Astrocyte (in vitro differentiated cells and primary cell): ENCODE measurements at regions not wholly inside any gene's neighbourhood (a gene's known extent, or its start where the extent isn't known, plus 50 kb on each side); places are given as distances from the start of the nearest gene placed in this dataset.
A peak's percentile ranks its signal among the peaks of the same experiment; 100 is the strongest.

Experiments used
- DNase-seq: peaks from one replicate; pipeline ENCODE4 v3.0.0-alpha.2; 2010; ENCODE audit warnings: low read depth
- FAIRE-seq: peaks from 2 replicates; lab custom pipeline; 2011; peaks lifted over from hg19 to GRCh38; lab: Jason Lieb, UNC
- H2AFZ ChIP-seq: 2 replicates; pipeline ENCODE4 v1.6.0; 2012; ENCODE audit warnings: low read depth, low read length, inconsistent platforms
- H3K27ac ChIP-seq: 2 replicates; pipeline ENCODE4 v1.5.1; 2011; ENCODE audit warnings: low read depth, low read length, inconsistent platforms
- H3K27me3 ChIP-seq: 2 replicates; pipeline ENCODE4 v1.6.0; 2011; ENCODE audit warnings: low read length, inconsistent platforms; ENCODE audit not compliant: insufficient read depth
- H3K36me3 ChIP-seq: 2 replicates; pipeline ENCODE4 v1.5.1; 2011; ENCODE audit warnings: low read length, inconsistent platforms; ENCODE audit not compliant: insufficient read depth
- H3K4me1 ChIP-seq: 2 replicates; pipeline ENCODE4 v1.5.1; 2011; ENCODE audit warnings: low read length, inconsistent platforms; ENCODE audit not compliant: insufficient read depth
- H3K4me2 ChIP-seq: 2 replicates; pipeline ENCODE4 v1.6.0; 2012; ENCODE audit warnings: low read length, inconsistent platforms
- H3K4me3 ChIP-seq: 2 replicates; pipeline ENCODE4 v1.5.1; 2011; ENCODE audit warnings: low read depth, mild to moderate bottlenecking, low read length, inconsistent platforms; ENCODE audit not compliant: insufficient read depth
- H3K79me2 ChIP-seq: 2 replicates; pipeline ENCODE4 v1.6.0; 2012; ENCODE audit warnings: mild to moderate bottlenecking, low read length, inconsistent platforms; ENCODE audit not compliant: insufficient read depth
- H3K9ac ChIP-seq: 2 replicates; pipeline ENCODE4 v1.6.0; 2012; ENCODE audit warnings: mild to moderate bottlenecking, low read length, inconsistent platforms
- H3K9me3 ChIP-seq: 2 replicates; pipeline ENCODE4 v1.5.1; 2012; ENCODE audit warnings: low read depth, mild to moderate bottlenecking, low read length, inconsistent platforms; ENCODE audit not compliant: insufficient read depth
- H4K20me1 ChIP-seq: 2 replicates; pipeline ENCODE4 v1.6.0; 2012; ENCODE audit warnings: low read length, inconsistent platforms; ENCODE audit not compliant: insufficient read depth
- H3K27ac Mint-ChIP-seq: one replicate; pipeline ENCODE4 v1.8.0; 2021; ENCODE audit warnings: mild to moderate bottlenecking, mixed read lengths; ENCODE audit not compliant: unreplicated experiment
- H3K27me3 Mint-ChIP-seq: one replicate; pipeline ENCODE4 v1.8.0; 2021; ENCODE audit warnings: low read depth, mixed read lengths; ENCODE audit not compliant: unreplicated experiment
- H3K36me3 Mint-ChIP-seq: one replicate; pipeline ENCODE4 v1.8.0; 2021; ENCODE audit warnings: low read depth, mixed read lengths; ENCODE audit not compliant: unreplicated experiment
- H3K4me1 Mint-ChIP-seq: one replicate; pipeline ENCODE4 v1.8.0; 2021; ENCODE audit warnings: low read depth, mixed read lengths; ENCODE audit not compliant: unreplicated experiment
- H3K4me3 Mint-ChIP-seq: one replicate; pipeline ENCODE4 v1.8.0; 2021; ENCODE audit warnings: mild to moderate bottlenecking, moderate library complexity, mixed read lengths; ENCODE audit not compliant: unreplicated experiment
- H3K9me3 Mint-ChIP-seq: one replicate; pipeline ENCODE4 v1.8.0; 2021; ENCODE audit warnings: mild to moderate bottlenecking, mixed read lengths; ENCODE audit not compliant: unreplicated experiment
- CTCF ChIP-seq: IDR thresholded peaks from 2 replicates; pipeline ENCODE4 v1.5.1; 2011; ENCODE audit warnings: low read depth, mild to moderate bottlenecking, inconsistent platforms, low read length, moderate library complexity; ENCODE audit not compliant: insufficient read depth
- EZH2 ChIP-seq: IDR thresholded peaks from 2 replicates; pipeline ENCODE4 v1.6.1; 2012; ENCODE audit warnings: mild to moderate bottlenecking, low read length, inconsistent platforms; ENCODE audit not compliant: insufficient read depth

GRCh38 chr3:30084971-30085403 is 521.4 kb upstream of the TGFBR2 start:
- Mint-ChIP-seq H3K9me3 (no peaks in the 10 kb centered on the region), H3K4me1 (peaks cover 3% of the 10 kb centered on the region), H3K36me3 (no peaks in the 10 kb centered on the region), H3K27me3 (peaks cover 24% of the 10 kb centered on the region), H3K27ac (no peak overlapping the region), H3K4me3 (no peak overlapping the region)
- H3K79me2 ChIP-seq, result no peaks in the 10 kb centered on the region
- H3K4me2 ChIP-seq, result peak overlapping the region; percentile 25
- no peaks in the 10 kb centered on the region for H4K20me1 ChIP-seq
- DNase-seq, result peak; percentile 16
- no peaks in the 10 kb centered on the region for H3K27me3 ChIP-seq
- no peak overlapping the region for H3K9ac ChIP-seq
- no peak overlapping the region for H3K27ac ChIP-seq
- H2AFZ ChIP-seq, result no peak overlapping the region
- H3K36me3 ChIP-seq, result no peaks in the 10 kb centered on the region
- H3K4me1 ChIP-seq, result peaks cover 6% of the 10 kb centered on the region
- no peaks in the 10 kb centered on the region for H3K9me3 ChIP-seq
- H3K4me3 ChIP-seq, result no peak overlapping the region
- no peak for FAIRE-seq
- TF ChIP-seq CTCF (no peak), EZH2 (no peak)

- Mint-ChIP-seq H3K27me3 (peaks cover 23% of the 10 kb centered on the region), H3K4me3 (no peak overlapping the region)
- no peak overlapping the region for H3K4me2 ChIP-seq
These were observed 520.9 kb upstream of the TGFBR2 start for GRCh38 chr3:30085486-30085885.

More at GRCh38 chr3:30085486-30085885, 520.9 kb upstream of the TGFBR2 start:
- H3K27ac Mint-ChIP-seq, result no peak overlapping the region
- Histone ChIP-seq H3K36me3 (no peaks in the 10 kb centered on the region), H3K79me2 (no peaks in the 10 kb centered on the region), H2AFZ (no peak overlapping the region), H3K4me1 (peaks cover 6% of the 10 kb centered on the region), H3K27ac (no peak overlapping the region), H3K9ac (no peak overlapping the region), H3K27me3 (no peaks in the 10 kb centered on the region), H4K20me1 (no peaks in the 10 kb centered on the region), H3K4me3 (no peak overlapping the region), H3K9me3 (no peaks in the 10 kb centered on the region)
- DNase-seq (no peak), FAIRE-seq (no peak)
- H3K9me3 Mint-ChIP-seq, result no peaks in the 10 kb centered on the region
- no peak for TF ChIP-seq EZH2
- TF ChIP-seq CTCF, result no peak
- peaks cover 3% of the 10 kb centered on the region for H3K4me1 Mint-ChIP-seq
- H3K36me3 Mint-ChIP-seq, result no peaks in the 10 kb centered on the region
